MM.1S (cell line): ENCODE measurements at regions not wholly inside any gene's neighbourhood (a gene's known extent, or its start where the extent isn't known, plus 50 kb on each side); places are given as distances from the start of the nearest gene placed in this dataset.
"Not testable (repeated sequence)": the region's sequence is repeated elsewhere in the genome, so short reads cannot be mapped to it uniquely, and the experiment has no call there.

Experiments
- DNase-seq: peaks from one replicate; pipeline ENCODE4 v3.0.0-alpha.2; 2015
- H2AFZ ChIP-seq: fragments of 300-600 bp; sonication (generic); 2 replicates; pipeline ENCODE4 v1.6.0; 2016; ENCODE audit warnings: antibody characterized with exemption, low read length
- H3F3A ChIP-seq: fragments of 300-600 bp; sonication (generic); 2 replicates; pipeline ENCODE4 v1.6.1; 2016; ENCODE audit warnings: mild to moderate bottlenecking, antibody characterized with exemption, low read length, moderate library complexity, mixed read lengths; ENCODE audit not compliant: insufficient read depth
- H3K27ac ChIP-seq: fragments of 300-600 bp; sonication (generic); 2 replicates; pipeline ENCODE4 v1.5.1; 2016; ENCODE audit warnings: mild to moderate bottlenecking, low read length
- H3K27me3 ChIP-seq: fragments of 300-600 bp; sonication (generic); replicated peaks from 2 replicates; pipeline ENCODE4 v1.6.0; 2016; ENCODE audit warnings: low read length; ENCODE audit not compliant: insufficient read depth
- H3K36me3 ChIP-seq: fragments of 300-600 bp; sonication (generic); replicated peaks from 2 replicates; pipeline ENCODE4 v1.6.1; 2016; ENCODE audit warnings: mild to moderate bottlenecking, low read length, mixed read lengths; ENCODE audit not compliant: insufficient read depth
- H3K4me1 ChIP-seq: fragments of 300-600 bp; sonication (generic); 2 replicates; pipeline ENCODE4 v1.6.1; 2016; ENCODE audit warnings: low read length, mixed read lengths
- H3K4me2 ChIP-seq: fragments of 300-600 bp; sonication (generic); 2 replicates; pipeline ENCODE4 v1.6.0; 2016; ENCODE audit warnings: low read depth, low read length
- H3K4me3 ChIP-seq: fragments of 300-600 bp; sonication (generic); 2 replicates; pipeline ENCODE4 v1.5.1; 2016; ENCODE audit warnings: low read length, mixed read lengths
- H3K79me2 ChIP-seq: fragments of 300-600 bp; sonication (generic); 2 replicates; pipeline ENCODE4 v1.6.1; 2016; ENCODE audit warnings: mixed run types, low read length, mixed read lengths
- H3K9ac ChIP-seq: fragments of 300-600 bp; sonication (generic); 2 replicates; pipeline ENCODE4 v1.6.1; 2016; ENCODE audit warnings: low read length, mixed read lengths
- H3K9me2 ChIP-seq: fragments of 300-600 bp; sonication (generic); replicated peaks from 2 replicates; pipeline ENCODE4 v1.6.1; 2016; ENCODE audit warnings: mild to moderate bottlenecking, low read length, mixed read lengths; ENCODE audit not compliant: insufficient read depth
- H3K9me3 ChIP-seq: fragments of 300-600 bp; sonication (generic); replicated peaks from 2 replicates; pipeline ENCODE4 v1.6.1; 2016; ENCODE audit warnings: mild to moderate bottlenecking, low read length, mixed read lengths; ENCODE audit not compliant: insufficient read depth
- H4K20me1 ChIP-seq: fragments of 300-600 bp; sonication (generic); 2 replicates; pipeline ENCODE4 v1.6.1; 2016; ENCODE audit warnings: mild to moderate bottlenecking, low read length, moderate library complexity, mixed read lengths; ENCODE audit not compliant: insufficient read depth
- EZH2 ChIP-seq: fragments of 300-600 bp; sonication (generic); optimal IDR thresholded peaks from 2 replicates; pipeline ENCODE3; 2017; ENCODE audit warnings: low read depth, mild to moderate bottlenecking, antibody characterized with exemption, low read length, mixed read lengths
- EZH2phosphoT487 ChIP-seq: fragments of 300-600 bp; sonication (generic); IDR thresholded peaks from 2 replicates; pipeline ENCODE4 v1.6.1; 2018; ENCODE audit warnings: antibody characterized with exemption, low read length
- TF ChIP-seq, protein P1 (sequence below): fragments of 300-600 bp; sonication (generic); IDR thresholded peaks from 2 replicates; pipeline ENCODE4 v1.5.1; 2016; ENCODE audit warnings: antibody characterized with exemption, low read length, mixed read lengths

DNA sequence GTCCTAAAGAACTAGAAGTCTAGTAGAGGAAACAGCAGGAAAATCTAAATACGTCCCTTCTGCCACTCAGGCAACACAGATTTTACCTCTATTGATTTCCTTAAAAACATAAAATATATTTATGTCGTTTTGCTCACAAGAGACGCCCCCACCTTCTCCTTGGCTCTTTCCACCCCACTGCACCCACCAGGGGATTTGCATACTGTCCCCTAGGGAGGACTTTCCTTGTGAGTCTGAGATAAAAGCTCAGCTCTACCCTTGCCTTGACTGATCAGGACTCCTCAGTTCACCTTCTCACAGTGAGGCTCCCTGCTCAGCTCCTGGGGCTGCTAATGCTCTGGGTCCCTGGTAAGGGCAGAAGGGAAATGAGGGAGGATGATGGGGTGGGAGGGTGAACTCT, 1488.1 kb downstream of the RPIA start:
- not testable (repeated sequence) for H3K27ac ChIP-seq, H2AFZ ChIP-seq, H3K9me3 ChIP-seq, H3K36me3 ChIP-seq, H3K4me1 ChIP-seq, H3K4me2 ChIP-seq, DNase-seq, H3F3A ChIP-seq, H3K9me2 ChIP-seq, H4K20me1 ChIP-seq, H3K9ac ChIP-seq, H3K27me3 ChIP-seq, H3K4me3 ChIP-seq, H3K79me2 ChIP-seq

DNA sequence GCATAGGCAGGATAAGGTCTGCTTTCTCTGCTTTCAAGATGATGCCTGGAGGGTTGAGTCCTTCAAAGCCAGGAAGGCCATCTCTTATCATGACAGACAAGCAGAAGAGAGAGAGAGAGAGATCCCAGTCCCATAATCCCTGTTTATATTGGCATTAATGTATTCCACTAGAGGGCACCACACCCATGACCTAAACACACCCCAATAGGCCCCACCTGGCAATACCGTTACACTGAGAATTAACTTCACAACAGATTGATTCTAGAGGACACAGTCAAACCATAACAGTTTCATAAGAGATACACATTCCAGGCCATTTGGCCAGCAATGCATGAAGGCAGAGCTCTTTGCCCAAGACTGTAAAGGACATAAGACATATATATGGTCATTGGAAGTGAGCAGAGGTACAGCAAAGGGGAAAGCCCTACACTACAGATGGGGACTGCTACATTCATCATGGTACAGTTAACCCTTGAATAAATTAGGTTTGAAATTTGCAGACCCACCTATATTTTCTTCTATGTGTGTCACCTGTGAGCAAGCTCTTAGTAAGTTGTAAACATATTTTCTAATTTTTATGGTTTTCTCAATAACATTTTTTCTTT, 1516.1 kb downstream of the RPIA start:
- TF ChIP-seq, protein P1, sequence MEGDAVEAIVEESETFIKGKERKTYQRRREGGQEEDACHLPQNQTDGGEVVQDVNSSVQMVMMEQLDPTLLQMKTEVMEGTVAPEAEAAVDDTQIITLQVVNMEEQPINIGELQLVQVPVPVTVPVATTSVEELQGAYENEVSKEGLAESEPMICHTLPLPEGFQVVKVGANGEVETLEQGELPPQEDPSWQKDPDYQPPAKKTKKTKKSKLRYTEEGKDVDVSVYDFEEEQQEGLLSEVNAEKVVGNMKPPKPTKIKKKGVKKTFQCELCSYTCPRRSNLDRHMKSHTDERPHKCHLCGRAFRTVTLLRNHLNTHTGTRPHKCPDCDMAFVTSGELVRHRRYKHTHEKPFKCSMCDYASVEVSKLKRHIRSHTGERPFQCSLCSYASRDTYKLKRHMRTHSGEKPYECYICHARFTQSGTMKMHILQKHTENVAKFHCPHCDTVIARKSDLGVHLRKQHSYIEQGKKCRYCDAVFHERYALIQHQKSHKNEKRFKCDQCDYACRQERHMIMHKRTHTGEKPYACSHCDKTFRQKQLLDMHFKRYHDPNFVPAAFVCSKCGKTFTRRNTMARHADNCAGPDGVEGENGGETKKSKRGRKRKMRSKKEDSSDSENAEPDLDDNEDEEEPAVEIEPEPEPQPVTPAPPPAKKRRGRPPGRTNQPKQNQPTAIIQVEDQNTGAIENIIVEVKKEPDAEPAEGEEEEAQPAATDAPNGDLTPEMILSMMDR = peak; percentile 50
- TF ChIP-seq EZH2 = no peak
- no peak for TF ChIP-seq EZH2phosphoT487
- peak; percentile 47 for DNase-seq
- H4K20me1 ChIP-seq = no peaks in the 10 kb centered on the region

DNA sequence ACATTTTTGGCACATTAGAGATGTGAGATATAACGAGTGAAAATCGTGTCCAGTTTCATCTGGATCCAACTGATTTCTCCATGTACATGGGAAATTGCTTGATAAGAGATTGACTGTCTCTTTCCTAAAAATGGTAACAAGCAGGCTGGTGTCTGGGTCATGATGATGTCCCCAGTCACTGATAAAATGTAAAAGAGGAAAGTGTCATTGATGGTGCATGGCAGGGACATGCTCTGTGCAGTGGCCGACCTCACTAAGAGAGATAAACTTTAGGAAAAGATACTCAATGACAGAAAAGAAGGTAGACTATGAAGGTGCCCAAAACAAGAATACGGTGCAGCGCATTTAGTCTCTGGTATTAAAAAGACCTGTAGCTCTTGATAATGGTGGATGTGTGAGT, 1517.5 kb downstream of the RPIA start:
- Histone ChIP-seq H3K36me3 (no peaks in the 10 kb centered on the region), H3K9me2 (no peaks in the 10 kb centered on the region), H3K4me3 (no peak overlapping the region), H3K79me2 (no peaks in the 10 kb centered on the region), H3K27me3 (no peaks in the 10 kb centered on the region), H3K9me3 (no peaks in the 10 kb centered on the region), H3K27ac (no peak overlapping the region), H4K20me1 (no peaks in the 10 kb centered on the region), H3K4me2 (no peak overlapping the region), H3K4me1 (no peaks in the 10 kb centered on the region), H3K9ac (no peak overlapping the region), H2AFZ (no peak overlapping the region), H3F3A (no peaks in the 10 kb centered on the region)
- TF ChIP-seq EZH2 = no peak
- no peak for TF ChIP-seq EZH2phosphoT487
- TF ChIP-seq, protein P1 = no peak
- no peak for DNase-seq

More for the DNA sequence above, 1516.1 kb downstream of the RPIA start:
- Histone ChIP-seq H3K27ac (no peak overlapping the region), H3K27me3 (no peaks in the 10 kb centered on the region), H3K9ac (no peak overlapping the region), H3K4me3 (no peak overlapping the region), H2AFZ (no peak overlapping the region), H3K4me2 (no peak overlapping the region), H3K36me3 (no peaks in the 10 kb centered on the region), H3K4me1 (no peaks in the 10 kb centered on the region), H3K9me3 (no peaks in the 10 kb centered on the region), H3K9me2 (no peaks in the 10 kb centered on the region), H3F3A (no peaks in the 10 kb centered on the region), H3K79me2 (no peaks in the 10 kb centered on the region)

DNA sequence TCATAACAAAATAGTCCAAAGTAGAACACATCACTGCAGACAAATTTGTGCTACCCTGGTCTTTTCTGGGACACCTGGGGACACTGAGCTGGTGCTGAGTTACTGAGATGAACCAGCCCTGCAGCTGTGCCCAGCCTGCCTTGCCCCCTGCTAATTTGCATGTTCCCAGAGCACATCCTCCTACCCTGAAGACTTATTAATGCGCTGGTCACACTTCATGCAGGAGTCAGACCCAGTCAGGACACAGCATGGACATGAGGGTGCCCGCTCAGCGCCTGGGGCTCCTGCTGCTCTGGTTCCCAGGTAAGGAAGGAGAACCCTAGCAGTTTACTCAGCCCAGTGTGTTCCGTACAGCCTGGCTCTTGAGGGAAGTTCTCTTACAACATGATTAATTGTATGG, 1518.3 kb downstream of the RPIA start:
- Histone ChIP-seq H3F3A (no peaks in the 10 kb centered on the region), H3K79me2 (no peaks in the 10 kb centered on the region), H3K9ac (no peak overlapping the region), H3K9me3 (no peaks in the 10 kb centered on the region), H3K36me3 (no peaks in the 10 kb centered on the region), H3K9me2 (no peaks in the 10 kb centered on the region), H3K4me1 (no peaks in the 10 kb centered on the region), H3K27ac (no peak overlapping the region), H4K20me1 (no peaks in the 10 kb centered on the region), H2AFZ (no peak overlapping the region), H3K4me3 (no peak overlapping the region), H3K27me3 (no peaks in the 10 kb centered on the region), H3K4me2 (no peak overlapping the region)
- peak; percentile 11 for DNase-seq
- TF ChIP-seq, protein P1 = no peak
- no peak for TF ChIP-seq EZH2
- TF ChIP-seq EZH2phosphoT487 = no peak

DNA sequence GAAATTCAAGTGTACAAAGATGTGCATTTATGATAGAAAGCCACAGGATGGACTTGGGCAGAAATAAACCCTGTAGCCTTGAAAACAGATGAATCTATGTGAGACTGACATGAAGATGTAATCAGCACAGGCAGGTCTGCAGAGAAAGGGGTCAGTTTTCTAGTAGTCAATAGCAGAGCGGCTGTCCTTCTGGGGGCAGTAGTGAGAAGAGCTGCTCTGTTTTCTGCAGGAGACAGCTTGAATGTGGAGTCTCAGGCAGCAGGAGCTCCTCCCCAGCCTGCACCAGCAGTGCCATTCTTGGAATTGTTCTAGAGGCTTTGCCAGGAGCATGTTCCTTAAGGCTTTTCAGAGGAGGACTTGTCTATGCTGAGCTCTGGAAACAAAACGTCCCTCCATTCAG, 1524.4 kb downstream of the RPIA start:
- not testable (repeated sequence) for H3K4me3 ChIP-seq, H3K27ac ChIP-seq, H3K79me2 ChIP-seq, H2AFZ ChIP-seq, H4K20me1 ChIP-seq, H3K36me3 ChIP-seq, H3K9me2 ChIP-seq, H3K27me3 ChIP-seq, H3K9me3 ChIP-seq, DNase-seq, H3K4me1 ChIP-seq, H3K4me2 ChIP-seq, H3F3A ChIP-seq, H3K9ac ChIP-seq

DNA sequence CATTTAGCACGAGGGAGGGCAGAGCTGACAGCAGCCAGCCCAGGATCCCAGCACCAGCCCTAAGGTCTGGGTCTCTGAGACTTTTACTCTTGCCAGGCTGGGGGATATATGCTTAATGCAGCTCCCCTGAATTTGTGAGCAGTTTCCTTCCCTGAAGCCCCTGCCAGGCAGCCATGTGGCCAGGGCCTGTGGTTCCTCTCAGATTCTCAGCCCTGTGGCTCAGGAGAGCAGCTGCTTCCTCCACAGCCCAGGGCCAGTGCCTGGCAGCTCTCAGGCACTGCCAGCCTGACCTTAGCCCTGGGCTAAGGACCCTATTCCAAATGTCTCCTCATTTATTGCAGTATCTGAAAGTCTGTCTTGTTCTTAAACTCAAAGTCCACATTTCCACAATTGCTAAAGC, 1525.3 kb downstream of the RPIA start:
- H3K9ac ChIP-seq, H3K4me3 ChIP-seq, H3K9me3 ChIP-seq, H3F3A ChIP-seq, H3K4me2 ChIP-seq, H3K36me3 ChIP-seq, H3K27me3 ChIP-seq, H3K79me2 ChIP-seq, H3K4me1 ChIP-seq, H3K9me2 ChIP-seq, H2AFZ ChIP-seq, DNase-seq, H4K20me1 ChIP-seq, H3K27ac ChIP-seq: not testable (repeated sequence)
